ENCODE measurements at regions not wholly inside any gene's neighbourhood (a gene's known extent, or its start where the extent isn't known, plus 50 kb on each side); places are given as distances from the start of the nearest gene placed in this dataset.
A peak's percentile ranks its signal among the peaks of the same experiment; 100 is the strongest.

GRCh38 chr1:234725177-234726132, 115.5 kb upstream of the IRF2BP2 start:
- no peak for DNase-seq (ENCODE audit: insufficient read length, low spot score)
- FAIRE-seq = no peak
- peak; percentile 58 for TF ChIP-seq SPI1 (IDR thresholded peaks at IDR 0.05; ENCODE audit: low read depth, low read length)
- no peak for TF ChIP-seq POU2F2 (IDR thresholded peaks at IDR 0.05; ENCODE audit: low read depth, low read length)
- no peak for TF ChIP-seq PAX5 (IDR thresholded peaks at IDR 0.05; ENCODE audit: insufficient read depth, low read length, severe bottlenecking)
- TF ChIP-seq POLR2AphosphoS5 (IDR thresholded peaks at IDR 0.05; ENCODE audit: low read depth, low read length) = no peak
- no peak for TF ChIP-seq TAF1 (IDR thresholded peaks at IDR 0.05; ENCODE audit: low read depth, low read length)
- no peak for TF ChIP-seq POLR2A (IDR thresholded peaks at IDR 0.05; ENCODE audit: low read depth, low read length)

DNA sequence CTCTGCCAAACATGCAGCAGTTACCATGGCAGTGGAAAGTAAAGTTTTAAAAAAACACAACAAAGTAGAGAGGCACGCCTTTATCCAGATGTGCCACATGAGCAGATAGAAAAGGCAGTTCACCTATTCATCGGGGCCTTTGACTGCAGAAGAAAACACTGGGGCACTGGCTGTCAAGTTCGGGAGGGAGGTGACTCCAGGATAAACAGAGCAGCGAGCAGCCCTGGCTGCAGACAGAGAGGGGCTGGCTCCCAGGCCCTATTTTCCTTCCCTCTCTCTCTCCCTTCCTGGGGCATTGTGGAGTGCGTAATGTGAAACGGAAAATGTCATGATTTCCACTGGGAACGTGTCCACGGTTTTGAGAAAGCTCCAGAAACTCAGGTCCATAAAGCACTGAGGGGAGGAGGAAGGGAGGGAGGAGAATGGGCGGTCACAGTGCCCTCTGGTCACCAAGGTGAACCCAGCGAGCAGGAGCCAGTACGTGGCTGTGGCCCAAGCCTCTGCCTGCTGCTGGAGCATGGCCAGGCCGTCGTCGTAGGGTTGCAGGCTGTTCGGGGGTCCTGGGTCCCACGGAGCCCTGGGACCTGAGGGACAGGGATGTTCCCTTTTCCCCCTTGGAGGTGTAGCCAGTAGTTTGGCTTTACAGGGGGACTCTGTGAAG, 114.7 kb upstream of the IRF2BP2 start:
- FAIRE-seq (no peak), DNase-seq (ENCODE audit: insufficient read length, low spot score) (no peak)
- TF ChIP-seq POLR2A (IDR thresholded peaks at IDR 0.05; ENCODE audit: low read depth, low read length) = no peak; the same call in 1 of the 2 replicates
- TF ChIP-seq POLR2AphosphoS5 (IDR thresholded peaks at IDR 0.05; ENCODE audit: low read depth, low read length) = no peak; the same call in 1 of the 2 replicates
- TF ChIP-seq SPI1 (IDR thresholded peaks at IDR 0.05; ENCODE audit: low read depth, low read length) = no peak
- TF ChIP-seq POU2F2 (IDR thresholded peaks at IDR 0.05; ENCODE audit: low read depth, low read length) = no peak

GRCh38 chr1:234722904-234723720, 113.1 kb upstream of the IRF2BP2 start:
- DNase-seq (ENCODE audit: insufficient read length, low spot score) (no peak), FAIRE-seq (peak; percentile 5)
- no peak for TF ChIP-seq PAX5 (IDR thresholded peaks at IDR 0.05; ENCODE audit: insufficient read depth, low read length, severe bottlenecking)
- TF ChIP-seq SPI1 (IDR thresholded peaks at IDR 0.05; ENCODE audit: low read depth, low read length) = no peak
- no peak for TF ChIP-seq TAF1 (IDR thresholded peaks at IDR 0.05; ENCODE audit: low read depth, low read length)
- no peak for TF ChIP-seq POLR2A (IDR thresholded peaks at IDR 0.05; ENCODE audit: low read depth, low read length)
- TF ChIP-seq POLR2AphosphoS5 (IDR thresholded peaks at IDR 0.05; ENCODE audit: low read depth, low read length) = no peak
- no peak for TF ChIP-seq POU2F2 (IDR thresholded peaks at IDR 0.05; ENCODE audit: low read depth, low read length)

- FAIRE-seq = no peak
- TF ChIP-seq POLR2AphosphoS5 (IDR thresholded peaks at IDR 0.05; ENCODE audit: low read depth, low read length) (no peak), PAX5 (IDR thresholded peaks at IDR 0.05; ENCODE audit: insufficient read depth, low read length, severe bottlenecking) (no peak), POLR2A (IDR thresholded peaks at IDR 0.05; ENCODE audit: low read depth, low read length) (no peak), TAF1 (IDR thresholded peaks at IDR 0.05; ENCODE audit: low read depth, low read length) (no peak), POU2F2 (IDR thresholded peaks at IDR 0.05; ENCODE audit: low read depth, low read length) (no peak), SPI1 (IDR thresholded peaks at IDR 0.05; ENCODE audit: low read depth, low read length) (no peak)
- no peak for DNase-seq (ENCODE audit: insufficient read length, low spot score)
These were observed 112.3 kb upstream of the IRF2BP2 start for GRCh38 chr1:234722270-234722704.

DNA sequence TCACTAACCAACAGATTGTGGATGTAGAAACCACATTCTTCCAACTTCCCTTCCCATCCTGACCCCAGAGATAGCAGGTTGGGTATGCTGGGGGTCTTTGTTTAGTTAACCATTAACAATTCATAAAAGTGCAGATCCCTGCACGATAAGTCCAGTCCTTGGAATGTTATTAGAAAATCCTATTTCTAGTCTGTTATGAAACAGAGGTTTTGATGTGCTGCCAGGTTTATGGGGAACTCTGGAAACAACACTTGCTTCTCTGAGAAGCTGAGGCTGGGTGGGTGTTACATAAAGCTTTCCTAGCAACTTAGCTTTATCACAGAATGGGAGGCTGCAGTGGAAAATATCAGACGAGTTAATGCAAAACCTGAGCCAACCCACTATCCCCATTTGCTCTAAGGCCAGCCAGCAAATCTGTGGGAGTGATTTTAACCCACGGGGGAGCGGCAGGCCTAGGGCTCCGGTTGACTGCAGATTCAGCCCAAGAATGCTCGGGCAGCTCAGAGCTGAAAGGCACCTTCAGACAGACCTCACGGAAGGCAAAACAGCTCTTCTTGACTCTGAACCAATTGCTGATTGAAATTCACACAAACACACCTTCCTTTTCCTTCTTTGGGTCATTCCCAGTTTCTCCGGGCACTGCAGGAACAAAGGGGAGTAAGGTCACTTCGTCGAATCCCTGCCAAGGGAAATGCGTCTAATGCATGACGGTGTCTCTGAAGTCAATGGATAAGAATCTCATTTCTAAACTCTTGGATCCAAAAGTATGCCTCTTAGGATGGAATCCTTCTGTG, 111.7 kb upstream of the IRF2BP2 start:
- DNase-seq (ENCODE audit: insufficient read length, low spot score) (no peak), FAIRE-seq (no peak)
- TF ChIP-seq POLR2AphosphoS5 (IDR thresholded peaks at IDR 0.05; ENCODE audit: low read depth, low read length) (no peak), SPI1 (IDR thresholded peaks at IDR 0.05; ENCODE audit: low read depth, low read length) (no peak), POU2F2 (IDR thresholded peaks at IDR 0.05; ENCODE audit: low read depth, low read length) (no peak), POLR2A (IDR thresholded peaks at IDR 0.05; ENCODE audit: low read depth, low read length) (no peak), PAX5 (IDR thresholded peaks at IDR 0.05; ENCODE audit: insufficient read depth, low read length, severe bottlenecking) (no peak), TAF1 (IDR thresholded peaks at IDR 0.05; ENCODE audit: low read depth, low read length) (no peak)

DNA sequence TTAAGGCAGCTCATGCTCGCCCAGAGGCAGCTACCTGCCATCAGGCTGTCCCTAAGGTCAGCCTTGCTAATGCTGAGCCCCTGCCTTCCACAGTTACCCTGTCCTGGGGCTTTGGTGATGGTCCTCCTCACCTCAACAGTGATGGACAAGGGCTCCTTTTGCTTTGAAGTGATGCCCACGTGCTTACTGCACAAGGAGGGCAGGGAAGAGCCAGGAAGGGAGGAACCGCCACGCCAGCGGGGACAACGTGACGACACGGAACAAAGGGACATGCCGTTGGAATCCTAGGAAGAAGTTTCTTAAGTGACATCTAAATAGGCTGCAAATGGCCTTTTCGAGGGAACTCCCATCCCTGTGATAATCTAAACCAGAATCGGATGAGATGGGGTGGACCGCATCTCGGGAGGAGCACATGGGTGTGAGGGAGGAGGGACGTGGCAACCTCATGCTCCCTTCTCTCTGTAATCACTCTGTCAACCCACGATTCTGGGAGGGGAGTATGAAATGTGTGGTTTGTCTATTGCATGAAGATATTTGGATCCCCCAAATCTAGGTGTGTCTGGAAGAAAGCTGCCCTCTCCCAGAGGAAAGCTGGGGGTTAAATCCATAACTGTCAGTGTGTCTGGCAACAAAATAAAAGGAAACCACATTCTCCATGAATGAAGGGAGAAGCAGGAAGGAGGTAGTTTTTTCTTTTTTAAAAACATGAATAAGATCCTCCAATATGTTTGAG, 110.9 kb upstream of the IRF2BP2 start:
- DNase-seq (ENCODE audit: insufficient read length, low spot score) = no peak
- FAIRE-seq = no peak
- TF ChIP-seq POLR2A (IDR thresholded peaks at IDR 0.05; ENCODE audit: low read depth, low read length) (no peak), PAX5 (IDR thresholded peaks at IDR 0.05; ENCODE audit: insufficient read depth, low read length, severe bottlenecking) (no peak), SPI1 (IDR thresholded peaks at IDR 0.05; ENCODE audit: low read depth, low read length) (no peak), TAF1 (IDR thresholded peaks at IDR 0.05; ENCODE audit: low read depth, low read length) (no peak), POLR2AphosphoS5 (IDR thresholded peaks at IDR 0.05; ENCODE audit: low read depth, low read length) (no peak), POU2F2 (IDR thresholded peaks at IDR 0.05; ENCODE audit: low read depth, low read length) (no peak)

DNA sequence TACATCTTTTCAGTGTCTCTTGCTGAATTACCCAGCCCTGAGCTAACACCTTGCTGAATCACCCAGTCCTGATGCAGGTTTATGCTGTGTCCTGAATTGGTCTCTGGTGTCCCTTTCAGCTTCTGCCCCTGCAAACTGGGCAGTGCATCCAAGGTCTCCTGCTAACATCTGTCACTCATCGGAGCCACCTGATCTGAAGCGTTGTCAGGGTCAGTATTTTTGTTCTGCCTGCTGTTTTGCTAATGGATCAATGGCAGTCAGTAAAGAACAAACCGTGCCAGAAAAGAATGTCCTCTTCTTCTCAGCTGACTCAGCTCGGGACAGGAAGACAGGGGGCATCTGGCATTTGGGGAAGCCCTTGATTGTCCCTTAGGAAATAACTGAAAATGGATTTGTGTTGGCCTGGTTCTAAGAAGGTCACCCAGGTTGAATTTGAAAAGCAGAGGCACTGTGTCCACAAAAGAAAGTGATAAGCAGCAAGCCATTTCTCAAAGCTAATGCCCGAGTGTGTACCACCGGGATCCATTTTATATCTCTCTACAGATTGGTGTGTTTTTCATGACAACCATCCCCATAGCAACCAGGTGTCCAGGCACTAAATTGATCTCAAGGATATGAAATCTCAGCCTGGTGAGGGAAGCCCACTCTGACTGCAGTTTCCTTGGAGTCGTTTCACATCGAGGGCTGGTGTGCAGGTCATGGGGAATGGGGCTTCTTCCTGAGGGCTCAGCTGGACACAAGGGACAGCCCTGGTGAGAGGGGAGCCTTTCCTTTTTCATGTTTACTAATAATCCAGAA, 109.7 kb upstream of the IRF2BP2 start:
- TF ChIP-seq PAX5 (IDR thresholded peaks at IDR 0.05; ENCODE audit: insufficient read depth, low read length, severe bottlenecking) (no peak), POLR2AphosphoS5 (IDR thresholded peaks at IDR 0.05; ENCODE audit: low read depth, low read length) (no peak), SPI1 (IDR thresholded peaks at IDR 0.05; ENCODE audit: low read depth, low read length) (no peak), TAF1 (IDR thresholded peaks at IDR 0.05; ENCODE audit: low read depth, low read length) (no peak), POU2F2 (IDR thresholded peaks at IDR 0.05; ENCODE audit: low read depth, low read length) (no peak), POLR2A (IDR thresholded peaks at IDR 0.05; ENCODE audit: low read depth, low read length) (no peak)
- DNase-seq (ENCODE audit: insufficient read length, low spot score) (no peak), FAIRE-seq (no peak)
